Fibroblast of lung (primary cell): ENCODE measurements at regions not wholly inside any gene's neighbourhood (a gene's known extent, or its start where the extent isn't known, plus 50 kb on each side); places are given as distances from the start of the nearest gene placed in this dataset.

Experiments
- EZH2 ChIP-seq: IDR thresholded peaks from 2 replicates; pipeline ENCODE4 v1.5.1; 2012; ENCODE audit warnings: low read length, control low read depth, mild to moderate bottlenecking; ENCODE audit errors: missing control alignments
- TF ChIP-seq, protein P1 (sequence below), 2 donors: IDR thresholded peaks in 1 of 2; conservative IDR thresholded peaks in 1 of 2; 1 replicate in 1 of 2; 2 replicates in 1 of 2; pipeline ENCODE4 v1.5.1; 2011 to 2012; ENCODE audit warnings: low read length in 2 of 2, control low read depth in 1 of 2, inconsistent platforms in 1 of 2, low read depth in 1 of 2, mild to moderate bottlenecking in 1 of 2

DNA sequence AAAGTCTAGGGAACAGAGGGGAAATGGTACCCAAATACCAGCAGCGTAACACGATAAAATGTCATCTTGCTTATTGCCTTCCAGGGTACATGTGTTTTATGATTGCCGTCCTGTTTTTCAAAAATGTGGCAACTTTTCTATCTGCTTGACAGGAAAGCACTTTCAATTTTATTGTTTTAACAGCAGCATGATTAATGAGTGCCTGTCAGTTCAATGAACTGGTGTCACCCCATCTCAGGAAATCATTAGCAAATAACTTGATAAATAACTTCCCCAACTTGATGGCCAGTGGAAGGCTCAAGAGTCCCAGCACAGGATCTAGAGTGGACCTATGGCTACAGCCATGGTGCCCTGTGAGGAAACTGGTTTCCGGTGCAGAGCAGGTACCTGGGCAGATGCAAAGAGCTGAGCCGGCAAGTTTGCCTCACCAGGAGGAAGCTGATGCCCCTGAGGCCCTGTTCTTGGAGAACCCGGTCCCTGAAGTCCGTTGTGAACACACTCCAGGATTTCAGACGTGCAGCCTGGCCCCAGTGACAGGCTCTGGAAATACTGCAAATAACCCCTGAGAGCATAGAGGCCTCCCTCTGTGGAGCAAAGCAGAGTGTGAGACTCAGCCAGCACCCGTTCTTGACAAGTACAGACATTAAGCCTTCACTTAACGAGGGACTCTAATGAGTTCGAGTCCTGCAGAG, 173.5 kb upstream of the SFSWAP start:
- TF ChIP-seq, protein P1, sequence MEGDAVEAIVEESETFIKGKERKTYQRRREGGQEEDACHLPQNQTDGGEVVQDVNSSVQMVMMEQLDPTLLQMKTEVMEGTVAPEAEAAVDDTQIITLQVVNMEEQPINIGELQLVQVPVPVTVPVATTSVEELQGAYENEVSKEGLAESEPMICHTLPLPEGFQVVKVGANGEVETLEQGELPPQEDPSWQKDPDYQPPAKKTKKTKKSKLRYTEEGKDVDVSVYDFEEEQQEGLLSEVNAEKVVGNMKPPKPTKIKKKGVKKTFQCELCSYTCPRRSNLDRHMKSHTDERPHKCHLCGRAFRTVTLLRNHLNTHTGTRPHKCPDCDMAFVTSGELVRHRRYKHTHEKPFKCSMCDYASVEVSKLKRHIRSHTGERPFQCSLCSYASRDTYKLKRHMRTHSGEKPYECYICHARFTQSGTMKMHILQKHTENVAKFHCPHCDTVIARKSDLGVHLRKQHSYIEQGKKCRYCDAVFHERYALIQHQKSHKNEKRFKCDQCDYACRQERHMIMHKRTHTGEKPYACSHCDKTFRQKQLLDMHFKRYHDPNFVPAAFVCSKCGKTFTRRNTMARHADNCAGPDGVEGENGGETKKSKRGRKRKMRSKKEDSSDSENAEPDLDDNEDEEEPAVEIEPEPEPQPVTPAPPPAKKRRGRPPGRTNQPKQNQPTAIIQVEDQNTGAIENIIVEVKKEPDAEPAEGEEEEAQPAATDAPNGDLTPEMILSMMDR (conservative IDR thresholded peaks at IDR 0.05 in 1 of 2, IDR thresholded peaks at IDR 0.05 in 1 of 2; ENCODE audit: low read depth in 1 of 2, low read length in 2 of 2) = no peak
- no peak for TF ChIP-seq EZH2
